B cell (primary cell): ENCODE measurements at regions not wholly inside any gene's neighbourhood (a gene's known extent, or its start where the extent isn't known, plus 50 kb on each side); places are given as distances from the start of the nearest gene placed in this dataset.

Experiments
- ATAC-seq: fragments of 200-7000 bp; cut with Tn5 transposase; one replicate; pipeline ENCODE4 v1.10.0; 2021; ENCODE audit warnings: low read depth, mild to moderate bottlenecking, moderate number of reproducible peaks, moderate library complexity
- CTCF ChIA-PET: fragments of 350-600 bp; sonication (Branson Sonifier 250); formaldehyde crosslinking; loops from one replicate; lab custom pipeline; 2021; ENCODE audit warnings: antibody characterized with exemption, inconsistent platforms; lab: Charles Lee
- POLR2A ChIA-PET: fragments of 350-600 bp; sonication (Branson Sonifier 250); formaldehyde crosslinking; loops from one replicate; lab custom pipeline; 2021; ENCODE audit warnings: antibody characterized with exemption; lab: Charles Lee
- DNase-seq: peaks from one replicate; pipeline ENCODE4 v3.0.0; 2013
- H2AFZ ChIP-seq: 2 replicates; pipeline ENCODE4 v1.6.1; 2012; ENCODE audit warnings: mild to moderate bottlenecking, low read depth, low read length; ENCODE audit not compliant: insufficient read depth, poor library complexity, severe bottlenecking
- H3K27ac ChIP-seq, 2 donors: 1 replicate in 1 of 2; 2 replicates in 1 of 2; pipeline ENCODE4 v1.5.1; 2012 to 2013; ENCODE audit warnings: low read length in 2 of 2, mild to moderate bottlenecking in 2 of 2, moderate library complexity in 1 of 2
- H3K27me3 ChIP-seq, 4 experiments: fragments of 200-600 bp in 1 of 4; sonication (generic) in 1 of 4; replicated peaks in 1 of 4; 1 replicate in 2 of 4; 2 replicates in 2 of 4; pipeline versions ENCODE4 v1.6.1 to v1.7.0; 2013 to 2016; ENCODE audit warnings: low read length in 3 of 4, mild to moderate bottlenecking in 2 of 4, mixed read lengths in 1 of 4, moderate library complexity in 1 of 4; ENCODE audit not compliant: insufficient read depth in 4 of 4, control insufficient read depth in 3 of 4; ENCODE audit errors: control extremely low read depth in 1 of 4
- H3K36me3 ChIP-seq, 2 experiments: replicated peaks in 1 of 2; 1 replicate in 1 of 2; 2 replicates in 1 of 2; pipeline versions ENCODE4 v1.6.1 to v1.7.1; 2013; ENCODE audit warnings: low read length in 1 of 2; ENCODE audit not compliant: insufficient read depth in 2 of 2, control insufficient read depth in 1 of 2; ENCODE audit errors: control extremely low read depth in 1 of 2, extremely low read depth in 1 of 2
- H3K4me1 ChIP-seq, 2 donors: fragments of 200-600 bp in 1 of 2; sonication (generic) in 1 of 2; 1 replicate in 1 of 2; 2 replicates in 1 of 2; pipeline versions ENCODE4 v1.5.1 to v1.6.1; 2013 to 2017; ENCODE audit warnings: low read length in 2 of 2; ENCODE audit not compliant: control insufficient read depth in 2 of 2, insufficient read depth in 2 of 2
- H3K4me2 ChIP-seq: replicated peaks from 2 replicates; pipeline ENCODE3; 2012; ENCODE audit warnings: mild to moderate bottlenecking, low read depth, low read length; ENCODE audit not compliant: poor library complexity, severe bottlenecking
- H3K4me3 ChIP-seq, 5 experiments: fragments of 200-600 bp in 1 of 5; sonication (generic) in 1 of 5; 1 replicate in 3 of 5; 2 replicates in 2 of 5; pipeline versions ENCODE4 v1.5.1 to v1.7.0; 2011 to 2016; ENCODE audit warnings: low read length in 4 of 5, mild to moderate bottlenecking in 4 of 5, low read depth in 2 of 5, control low read depth in 1 of 5, moderate library complexity in 1 of 5; ENCODE audit not compliant: insufficient read depth in 1 of 5; ENCODE audit errors: control extremely low read depth in 1 of 5, extremely low read depth in 1 of 5
- H3K79me2 ChIP-seq: fragments of 200-600 bp; sonication (generic); one replicate; pipeline ENCODE4 v1.6.0; 2016; ENCODE audit warnings: low read length; ENCODE audit not compliant: control insufficient read depth, insufficient read depth
- H3K9ac ChIP-seq: fragments of 200-600 bp; sonication (generic); 2 replicates; pipeline ENCODE4 v1.6.1; 2017; ENCODE audit warnings: mild to moderate bottlenecking, low read length, moderate library complexity
- H3K9me3 ChIP-seq, 3 donors: one replicate each; pipeline versions ENCODE4 v1.6.1 to v1.7.1; 2013; ENCODE audit warnings: low read length in 2 of 3; ENCODE audit not compliant: control insufficient read depth in 2 of 3, insufficient read depth in 1 of 3; ENCODE audit errors: control extremely low read depth in 1 of 3
- H4K20me1 ChIP-seq: 2 replicates; pipeline ENCODE4 v1.6.0; 2012; ENCODE audit warnings: mild to moderate bottlenecking, low read length; ENCODE audit not compliant: insufficient read depth, control insufficient read depth, poor library complexity, severe bottlenecking
- H3K27ac Mint-ChIP-seq: one replicate; pipeline ENCODE4 v1.8.0; 2021; ENCODE audit warnings: mixed read lengths
- H3K27me3 Mint-ChIP-seq: one replicate; pipeline ENCODE4 v1.8.0; 2021; ENCODE audit warnings: mixed read lengths
- H3K4me1 Mint-ChIP-seq: one replicate; pipeline ENCODE4 v1.8.0; 2021; ENCODE audit warnings: mixed read lengths
- H3K4me3 Mint-ChIP-seq: one replicate; pipeline ENCODE4 v1.8.0; 2021; ENCODE audit warnings: mixed read lengths
- H3K9me3 Mint-ChIP-seq: one replicate; pipeline ENCODE4 v1.8.0; 2022; ENCODE audit warnings: mixed read lengths; ENCODE audit not compliant: insufficient read depth
- CTCF ChIP-seq: fragments of 200-600 bp; IDR thresholded peaks from one replicate; pipeline ENCODE4 v1.8.0; 2022; ENCODE audit warnings: antibody characterized with exemption, mild to moderate bottlenecking
- EZH2 ChIP-seq: IDR thresholded peaks from 2 replicates; pipeline ENCODE4 v1.6.1; 2012; ENCODE audit warnings: borderline replicate concordance, low read depth, mild to moderate bottlenecking, moderate library complexity, low read length; ENCODE audit not compliant: insufficient read depth, poor library complexity, severe bottlenecking
- WGBS: methylation state at CpG from one replicate; pipeline ENCODE4 v1.1.5; 2013; ENCODE audit warnings: missing lambda C conversion rate; ENCODE audit not compliant: insufficient coverage; 5-methylcytosine and 5-hydroxymethylcytosine counted together
- intact Hi-C: fragments of 100-400 bp; cut with micrococcal nuclease; formaldehyde crosslinking; loops from one replicate; pipeline ENCODE4 v1.10.0; 2022

- TF ChIP-seq CTCF (no peak), EZH2 (no peak)
- H3K9me3 ChIP-seq: peaks cover 0 to 3% (median 0%) of the 10 kb centered on the region in 3 donors
- no peak overlapping the region for H3K9ac ChIP-seq
- Mint-ChIP-seq H3K9me3 (peaks cover 2% of the 10 kb centered on the region), H3K27me3 (no peaks in the 10 kb centered on the region), H3K4me1 (no peaks in the 10 kb centered on the region), H3K4me3 (no peak overlapping the region), H3K27ac (no peak overlapping the region)
- no peaks in the 10 kb centered on the region for H3K27me3 ChIP-seq
- ATAC-seq (no peak), DNase-seq (no peak)
- H3K4me1 ChIP-seq: no peaks in the 10 kb centered on the region
- H3K79me2 ChIP-seq: no peaks in the 10 kb centered on the region
- no peaks in the 10 kb centered on the region for H4K20me1 ChIP-seq
- H2AFZ ChIP-seq: no peak overlapping the region
- H3K4me2 ChIP-seq: no peak overlapping the region
- ChIA-PET CTCF (no interaction called here), POLR2A (no interaction called here)
- H3K4me3 ChIP-seq: no peak overlapping the region
- no CpG with 5 or more reads among the region's 4 CpGs for WGBS
- no peaks in the 10 kb centered on the region for H3K36me3 ChIP-seq
- H3K27ac ChIP-seq: no peak overlapping the region
- intact Hi-C loops: no loop called here
Measured at GRCh38 chr10:60677531-60678129, 100.6 kb upstream of the CDK1 start.

- H3K4me1 Mint-ChIP-seq: no peaks in the 10 kb centered on the region
- DNase-seq (no peak), ATAC-seq (no peak)
- Histone ChIP-seq H3K79me2 (no peaks in the 10 kb centered on the region), H3K27ac (no peak overlapping the region), H3K4me2 (no peak overlapping the region), H3K9ac (no peak overlapping the region), H4K20me1 (no peaks in the 10 kb centered on the region), H3K9me3 (peaks cover 0 to 5% (median 3%) of the 10 kb centered on the region in 3 donors), H3K4me1 (no peaks in the 10 kb centered on the region), H3K36me3 (no peaks in the 10 kb centered on the region), H3K27me3 (no peaks in the 10 kb centered on the region), H3K4me3 (no peak overlapping the region), H2AFZ (no peak overlapping the region)
- no peak for TF ChIP-seq EZH2
- TF ChIP-seq CTCF: no peak
- CTCF ChIA-PET: no interaction called here
- H3K27ac Mint-ChIP-seq: no peak overlapping the region
- POLR2A ChIA-PET: no interaction called here
- no peak overlapping the region for H3K4me3 Mint-ChIP-seq
- intact Hi-C loops: no loop called here
- H3K27me3 Mint-ChIP-seq: no peaks in the 10 kb centered on the region
- H3K9me3 Mint-ChIP-seq: peaks cover 2% of the 10 kb centered on the region
Measured at GRCh38 chr10:60675236-60675635, 103.0 kb upstream of the CDK1 start.
